ENCODE measurements at regions not wholly inside any gene's neighbourhood (a gene's known extent, or its start where the extent isn't known, plus 50 kb on each side); places are given as distances from the start of the nearest gene placed in this dataset.

- FAIRE-seq (no peak), DNase-seq (ENCODE audit: insufficient read length, low spot score) (no peak)
- TF ChIP-seq POLR2A (IDR thresholded peaks at IDR 0.05; ENCODE audit: low read depth, low read length) = no peak
Observed at GRCh38 chr4:31549256-31549655, 829.1 kb downstream of the PCDH7 start.

- no peak for TF ChIP-seq POLR2A (IDR thresholded peaks at IDR 0.05; ENCODE audit: low read depth, low read length)
- FAIRE-seq = no peak
- no peak for DNase-seq (ENCODE audit: insufficient read length, low spot score)
Observed at GRCh38 chr4:31557437-31557836, 837.3 kb downstream of the PCDH7 start.

GRCh38 chr4:31573554-31573953, 853.4 kb downstream of the PCDH7 start:
- DNase-seq (ENCODE audit: insufficient read length, low spot score) = no peak
- TF ChIP-seq POLR2A (IDR thresholded peaks at IDR 0.05; ENCODE audit: low read depth, low read length) = no peak
- FAIRE-seq = no peak

GRCh38 chr4:31575504-31575903, 855.3 kb downstream of the PCDH7 start:
- DNase-seq (ENCODE audit: insufficient read length, low spot score) = no peak
- TF ChIP-seq POLR2A (IDR thresholded peaks at IDR 0.05; ENCODE audit: low read depth, low read length) = no peak
- no peak for FAIRE-seq

GRCh38 chr4:31580843-31581242, 860.7 kb downstream of the PCDH7 start:
- no peak for FAIRE-seq
- TF ChIP-seq POLR2A (IDR thresholded peaks at IDR 0.05; ENCODE audit: low read depth, low read length) = no peak
- DNase-seq (ENCODE audit: insufficient read length, low spot score) = no peak

- FAIRE-seq (no peak), DNase-seq (ENCODE audit: insufficient read length, low spot score) (no peak)
- no peak for TF ChIP-seq POLR2A (IDR thresholded peaks at IDR 0.05; ENCODE audit: low read depth, low read length)
Observed at GRCh38 chr4:31585503-31585902, 865.3 kb downstream of the PCDH7 start.

GRCh38 chr4:31592293-31592692, 872.1 kb downstream of the PCDH7 start:
- FAIRE-seq (no peak), DNase-seq (ENCODE audit: insufficient read length, low spot score) (no peak)
- TF ChIP-seq POLR2A (IDR thresholded peaks at IDR 0.05; ENCODE audit: low read depth, low read length) = no peak

GRCh38 chr4:31595496-31595895, 875.3 kb downstream of the PCDH7 start:
- no peak for TF ChIP-seq POLR2A (IDR thresholded peaks at IDR 0.05; ENCODE audit: low read depth, low read length)
- no peak for FAIRE-seq
- no peak for DNase-seq (ENCODE audit: insufficient read length, low spot score)

GRCh38 chr4:31598639-31599038, 878.5 kb downstream of the PCDH7 start:
- no peak for FAIRE-seq
- no peak for DNase-seq (ENCODE audit: insufficient read length, low spot score)
- TF ChIP-seq POLR2A (IDR thresholded peaks at IDR 0.05; ENCODE audit: low read depth, low read length) = no peak

- TF ChIP-seq POLR2A (IDR thresholded peaks at IDR 0.05; ENCODE audit: low read depth, low read length) = no peak
- no peak for FAIRE-seq
- DNase-seq (ENCODE audit: insufficient read length, low spot score) = no peak
Observed at GRCh38 chr4:31601793-31602192, 881.6 kb downstream of the PCDH7 start.

GRCh38 chr4:31613946-31614623, 893.9 kb downstream of the PCDH7 start:
- FAIRE-seq (peak; percentile 89), DNase-seq (ENCODE audit: insufficient read length, low spot score) (peak; percentile 12)
- TF ChIP-seq POLR2A (IDR thresholded peaks at IDR 0.05; ENCODE audit: low read depth, low read length) = no peak

GRCh38 chr4:31617667-31618066, 897.5 kb downstream of the PCDH7 start:
- FAIRE-seq (no peak), DNase-seq (ENCODE audit: insufficient read length, low spot score) (no peak)
- no peak for TF ChIP-seq POLR2A (IDR thresholded peaks at IDR 0.05; ENCODE audit: low read depth, low read length)

GRCh38 chr4:31620476-31620875, 900.3 kb downstream of the PCDH7 start:
- no peak for TF ChIP-seq POLR2A (IDR thresholded peaks at IDR 0.05; ENCODE audit: low read depth, low read length)
- FAIRE-seq = no peak
- no peak for DNase-seq (ENCODE audit: insufficient read length, low spot score)

- TF ChIP-seq POLR2A (IDR thresholded peaks at IDR 0.05; ENCODE audit: low read depth, low read length) = no peak
- DNase-seq (ENCODE audit: insufficient read length, low spot score) (no peak), FAIRE-seq (no peak)
Observed at GRCh38 chr4:31645236-31645635, 925.1 kb downstream of the PCDH7 start.

- FAIRE-seq (no peak), DNase-seq (ENCODE audit: insufficient read length, low spot score) (no peak)
- TF ChIP-seq POLR2A (IDR thresholded peaks at IDR 0.05; ENCODE audit: low read depth, low read length) = no peak
Observed at GRCh38 chr4:31647786-31648185, 927.6 kb downstream of the PCDH7 start.

GRCh38 chr4:31649878-31650277, 929.7 kb downstream of the PCDH7 start:
- TF ChIP-seq POLR2A (IDR thresholded peaks at IDR 0.05; ENCODE audit: low read depth, low read length) = no peak
- no peak for FAIRE-seq
- no peak for DNase-seq (ENCODE audit: insufficient read length, low spot score)

Measured in H54 (cell line).